ENCODE measurements at regions not wholly inside any gene's neighbourhood (a gene's known extent, or its start where the extent isn't known, plus 50 kb on each side); places are given as distances from the start of the nearest gene placed in this dataset.

DNA sequence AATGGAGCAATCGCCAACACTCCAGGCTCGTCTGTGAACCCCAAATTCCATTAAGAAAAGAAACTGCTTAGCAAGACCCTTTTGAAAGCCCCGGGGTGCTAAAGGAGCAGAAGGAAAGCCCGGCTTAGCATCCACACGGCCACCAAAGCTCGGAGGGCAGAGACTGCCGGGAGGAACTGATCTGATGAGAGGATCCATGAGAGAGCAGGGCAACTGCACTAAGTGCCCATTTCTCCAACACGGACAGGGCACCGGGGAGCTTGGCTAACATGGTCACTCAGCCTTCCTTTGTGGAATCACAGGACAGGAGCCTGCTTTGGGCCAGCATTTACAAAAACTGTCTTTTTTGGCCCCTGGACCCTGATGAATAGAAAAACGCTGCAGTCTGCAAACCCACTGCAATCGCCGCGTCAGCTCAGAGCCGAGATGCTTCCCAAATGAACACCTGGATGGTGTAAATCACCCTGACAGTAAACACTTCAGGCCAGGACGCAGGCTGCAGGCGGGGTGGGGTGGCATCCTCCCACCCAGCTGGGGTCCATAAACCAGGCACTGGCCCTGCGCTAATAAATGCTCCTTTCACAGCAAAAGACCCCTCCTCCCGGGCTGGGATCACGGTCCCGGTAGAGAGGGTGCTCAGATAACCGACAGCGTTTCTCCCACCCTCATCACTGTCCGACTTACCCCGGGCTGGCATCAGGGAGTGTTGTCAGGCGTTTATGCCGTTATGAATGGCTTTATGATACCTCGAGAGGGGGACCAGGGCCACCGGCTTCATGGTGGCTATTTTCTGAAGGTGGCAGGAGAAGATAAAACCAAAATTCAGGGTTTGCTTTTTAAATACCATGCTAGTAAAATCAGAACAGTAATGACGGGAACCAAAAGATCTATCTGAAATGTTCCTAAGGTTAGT is 299.5 kb downstream of the IRF8 start:
- Histone ChIP-seq H3K79me2 (ENCODE audit: insufficient read depth, low read length) (no peaks in the 10 kb centered on the region), H3K9me3 (ENCODE audit: low read depth, low read length) (no peaks in the 10 kb centered on the region), H3K4me1 (ENCODE audit: insufficient read depth, low read length) (no peaks in the 10 kb centered on the region), H3K27ac (ENCODE audit: low read depth, low read length) (no peak overlapping the region), H3K27me3 (ENCODE audit: insufficient read depth, low read length) (peaks cover 89% of the 10 kb centered on the region), H3K36me3 (ENCODE audit: insufficient read depth, low read length) (no peaks in the 10 kb centered on the region), H2AFZ (ENCODE audit: low read length) (no peak overlapping the region), H3K4me3 (ENCODE audit: insufficient read depth, low read length) (no peak overlapping the region), H4K20me1 (ENCODE audit: insufficient read depth, low read length) (no peaks in the 10 kb centered on the region), H3K4me2 (ENCODE audit: insufficient read depth, low read length) (no peak overlapping the region)
- TF ChIP-seq, protein P1, sequence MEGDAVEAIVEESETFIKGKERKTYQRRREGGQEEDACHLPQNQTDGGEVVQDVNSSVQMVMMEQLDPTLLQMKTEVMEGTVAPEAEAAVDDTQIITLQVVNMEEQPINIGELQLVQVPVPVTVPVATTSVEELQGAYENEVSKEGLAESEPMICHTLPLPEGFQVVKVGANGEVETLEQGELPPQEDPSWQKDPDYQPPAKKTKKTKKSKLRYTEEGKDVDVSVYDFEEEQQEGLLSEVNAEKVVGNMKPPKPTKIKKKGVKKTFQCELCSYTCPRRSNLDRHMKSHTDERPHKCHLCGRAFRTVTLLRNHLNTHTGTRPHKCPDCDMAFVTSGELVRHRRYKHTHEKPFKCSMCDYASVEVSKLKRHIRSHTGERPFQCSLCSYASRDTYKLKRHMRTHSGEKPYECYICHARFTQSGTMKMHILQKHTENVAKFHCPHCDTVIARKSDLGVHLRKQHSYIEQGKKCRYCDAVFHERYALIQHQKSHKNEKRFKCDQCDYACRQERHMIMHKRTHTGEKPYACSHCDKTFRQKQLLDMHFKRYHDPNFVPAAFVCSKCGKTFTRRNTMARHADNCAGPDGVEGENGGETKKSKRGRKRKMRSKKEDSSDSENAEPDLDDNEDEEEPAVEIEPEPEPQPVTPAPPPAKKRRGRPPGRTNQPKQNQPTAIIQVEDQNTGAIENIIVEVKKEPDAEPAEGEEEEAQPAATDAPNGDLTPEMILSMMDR (IDR thresholded peaks at IDR 0.05; ENCODE audit: extremely low read depth, low read depth, low read length), result no peak
- no peak for DNase-seq (ENCODE audit: insufficient read length, low spot score, missing footprints)

DNA sequence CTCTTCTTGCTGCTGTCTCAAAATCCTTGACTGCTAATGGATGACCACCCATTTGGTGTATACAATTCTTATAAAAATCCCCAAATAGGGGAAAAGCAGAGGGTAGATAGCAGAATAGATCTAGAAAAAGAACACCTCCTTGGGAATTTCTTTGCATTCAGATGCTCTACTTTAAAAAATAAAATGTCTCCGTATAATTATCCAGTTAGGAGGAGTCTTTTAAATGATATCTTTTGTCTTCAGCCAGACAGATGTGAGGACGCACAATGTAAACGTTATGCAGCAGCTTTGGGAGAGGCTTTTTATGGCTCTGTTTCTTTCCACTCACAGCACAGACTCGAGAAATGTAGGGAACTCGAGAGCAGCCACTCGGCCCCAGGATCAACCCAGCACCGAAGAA is 300.2 kb downstream of the IRF8 start:
- Histone ChIP-seq H3K36me3 (ENCODE audit: insufficient read depth, low read length) (no peaks in the 10 kb centered on the region), H3K9me3 (ENCODE audit: low read depth, low read length) (no peaks in the 10 kb centered on the region), H3K4me2 (ENCODE audit: insufficient read depth, low read length) (no peak overlapping the region), H3K4me1 (ENCODE audit: insufficient read depth, low read length) (no peaks in the 10 kb centered on the region), H2AFZ (ENCODE audit: low read length) (no peak overlapping the region), H3K27ac (ENCODE audit: low read depth, low read length) (no peak overlapping the region), H3K4me3 (ENCODE audit: insufficient read depth, low read length) (no peak overlapping the region), H3K79me2 (ENCODE audit: insufficient read depth, low read length) (no peaks in the 10 kb centered on the region), H4K20me1 (ENCODE audit: insufficient read depth, low read length) (no peaks in the 10 kb centered on the region), H3K27me3 (ENCODE audit: insufficient read depth, low read length) (peaks cover 83% of the 10 kb centered on the region)
- no peak for DNase-seq (ENCODE audit: insufficient read length, low spot score, missing footprints)
- TF ChIP-seq, protein P1 (IDR thresholded peaks at IDR 0.05; ENCODE audit: extremely low read depth, low read depth, low read length), result no peak

DNA sequence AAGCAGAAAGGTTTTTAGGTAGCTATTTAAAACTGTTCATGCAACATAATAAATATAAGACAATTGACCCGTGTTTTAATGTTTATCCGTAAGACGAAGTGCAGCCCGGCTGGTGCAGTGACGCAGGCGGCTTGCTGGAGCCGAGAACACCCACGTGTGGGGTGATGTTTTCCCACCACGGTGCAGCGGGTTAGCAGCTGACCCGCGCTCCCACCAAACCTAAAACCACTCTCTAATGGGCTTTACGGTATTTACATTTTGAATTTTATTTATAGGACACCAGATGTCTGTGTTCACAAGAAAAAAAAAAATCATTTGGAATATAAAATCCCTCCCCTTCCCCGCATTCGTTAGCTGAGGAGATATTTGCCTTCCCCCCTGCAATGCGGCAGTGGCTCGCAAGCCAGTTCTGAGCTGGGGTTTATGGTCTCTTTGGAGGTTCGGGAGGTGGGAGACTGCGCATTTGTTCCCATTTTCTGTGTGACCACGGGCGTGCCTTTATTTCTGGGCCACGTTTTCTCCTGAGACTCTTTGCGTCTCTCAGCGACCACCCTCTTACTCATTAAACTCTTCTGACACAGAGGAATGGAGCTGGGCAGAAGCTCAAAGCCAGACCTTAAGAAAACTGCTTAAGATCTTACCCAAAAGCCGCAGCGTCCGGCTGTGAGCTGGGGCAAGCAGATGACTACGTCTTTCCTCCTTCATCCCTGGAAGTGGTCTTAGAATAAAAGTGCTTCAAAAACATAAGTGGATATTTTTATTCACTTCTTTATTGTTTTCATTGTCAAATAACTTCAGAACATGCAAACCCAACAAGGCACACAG is 301.1 kb downstream of the IRF8 start:
- Histone ChIP-seq H3K27me3 (ENCODE audit: insufficient read depth, low read length) (peaks cover 74% of the 10 kb centered on the region), H3K27ac (ENCODE audit: low read depth, low read length) (no peak overlapping the region), H3K4me2 (ENCODE audit: insufficient read depth, low read length) (no peak overlapping the region)

More for the DNA sequence above, 301.1 kb downstream of the IRF8 start:
- H3K9me3 ChIP-seq (ENCODE audit: low read depth, low read length), result no peaks in the 10 kb centered on the region
- H3K36me3 ChIP-seq (ENCODE audit: insufficient read depth, low read length), result no peaks in the 10 kb centered on the region
- no peak overlapping the region for H2AFZ ChIP-seq (ENCODE audit: low read length)
- H3K4me3 ChIP-seq (ENCODE audit: insufficient read depth, low read length), result no peak overlapping the region
- DNase-seq (ENCODE audit: insufficient read length, low spot score, missing footprints), result no peak
- TF ChIP-seq, protein P1 (IDR thresholded peaks at IDR 0.05; ENCODE audit: extremely low read depth, low read depth, low read length), result no peak
- no peaks in the 10 kb centered on the region for H3K79me2 ChIP-seq (ENCODE audit: insufficient read depth, low read length)
- no peaks in the 10 kb centered on the region for H3K4me1 ChIP-seq (ENCODE audit: insufficient read depth, low read length)
- no peaks in the 10 kb centered on the region for H4K20me1 ChIP-seq (ENCODE audit: insufficient read depth, low read length)
